Adipocyte (in vitro differentiated cells): ENCODE measurements at regions not wholly inside any gene's neighbourhood (a gene's known extent, or its start where the extent isn't known, plus 50 kb on each side); places are given as distances from the start of the nearest gene placed in this dataset.

Experiments
- DNase-seq: peaks from one replicate; pipeline ENCODE4 v3.0.0-alpha.2; 2015; ENCODE audit warnings: low read depth
- H3K27me3 ChIP-seq: replicated peaks from 2 replicates; pipeline ENCODE4 v1.7.0; 2013; ENCODE audit warnings: mild to moderate bottlenecking, low read length, moderate library complexity; ENCODE audit not compliant: control insufficient read depth, insufficient read depth
- H3K36me3 ChIP-seq: 2 replicates; pipeline ENCODE4 v1.7.0; 2013; ENCODE audit warnings: low read length, mild to moderate bottlenecking, moderate library complexity; ENCODE audit not compliant: control insufficient read depth, insufficient read depth, severe bottlenecking
- H3K4me1 ChIP-seq: 2 replicates; pipeline ENCODE4 v1.7.0; 2013; ENCODE audit warnings: mild to moderate bottlenecking, low read length, moderate library complexity; ENCODE audit not compliant: control insufficient read depth, insufficient read depth
- H3K4me3 ChIP-seq: 2 replicates; pipeline ENCODE4 v1.7.0; 2013; ENCODE audit warnings: mild to moderate bottlenecking, low read length, moderate library complexity
- H3K9ac ChIP-seq: 2 replicates; pipeline ENCODE4 v1.7.0; 2013; ENCODE audit warnings: mild to moderate bottlenecking, low read length, moderate library complexity
- H3K9me3 ChIP-seq: 2 replicates; pipeline ENCODE4 v1.7.0; 2013; ENCODE audit warnings: mild to moderate bottlenecking, low read length, moderate library complexity; ENCODE audit not compliant: control insufficient read depth

GRCh38 chr2:43171789-43172188 lies 54.6 kb downstream of the ZFP36L2 start:
- no peaks in the 10 kb centered on the region for H3K27me3 ChIP-seq
- H3K4me1 ChIP-seq: peaks cover 9% of the 10 kb centered on the region
- H3K36me3 ChIP-seq: no peaks in the 10 kb centered on the region
- peak; percentile 42 for DNase-seq
- H3K9me3 ChIP-seq: peaks cover 24% of the 10 kb centered on the region
- H3K9ac ChIP-seq: no peak overlapping the region
- H3K4me3 ChIP-seq: no peak overlapping the region

- H3K9ac ChIP-seq: no peak overlapping the region
- H3K9me3 ChIP-seq: peaks cover 14% of the 10 kb centered on the region
- H3K4me1 ChIP-seq: peaks cover 9% of the 10 kb centered on the region
- no peaks in the 10 kb centered on the region for H3K36me3 ChIP-seq
- H3K27me3 ChIP-seq: no peaks in the 10 kb centered on the region
- DNase-seq: no peak
- no peak overlapping the region for H3K4me3 ChIP-seq
Observed at GRCh38 chr2:43170405-43171105, 55.9 kb downstream of the ZFP36L2 start.

GRCh38 chr2:43169987-43170386 lies 56.4 kb downstream of the ZFP36L2 start:
- Histone ChIP-seq H3K4me3 (no peak overlapping the region), H3K27me3 (no peaks in the 10 kb centered on the region), H3K4me1 (peaks cover 9% of the 10 kb centered on the region), H3K9me3 (peaks cover 8% of the 10 kb centered on the region), H3K9ac (no peak overlapping the region), H3K36me3 (no peaks in the 10 kb centered on the region)
- no peak for DNase-seq

- peaks cover 1% of the 10 kb centered on the region for H3K9me3 ChIP-seq
- DNase-seq: no peak
- H3K4me3 ChIP-seq: no peak overlapping the region
- H3K27me3 ChIP-seq: no peaks in the 10 kb centered on the region
- no peaks in the 10 kb centered on the region for H3K36me3 ChIP-seq
- H3K4me1 ChIP-seq: peaks cover 9% of the 10 kb centered on the region
- H3K9ac ChIP-seq: peak overlapping the region; percentile 57
Observed at GRCh38 chr2:43169099-43169945, 57.1 kb downstream of the ZFP36L2 start.

DNA sequence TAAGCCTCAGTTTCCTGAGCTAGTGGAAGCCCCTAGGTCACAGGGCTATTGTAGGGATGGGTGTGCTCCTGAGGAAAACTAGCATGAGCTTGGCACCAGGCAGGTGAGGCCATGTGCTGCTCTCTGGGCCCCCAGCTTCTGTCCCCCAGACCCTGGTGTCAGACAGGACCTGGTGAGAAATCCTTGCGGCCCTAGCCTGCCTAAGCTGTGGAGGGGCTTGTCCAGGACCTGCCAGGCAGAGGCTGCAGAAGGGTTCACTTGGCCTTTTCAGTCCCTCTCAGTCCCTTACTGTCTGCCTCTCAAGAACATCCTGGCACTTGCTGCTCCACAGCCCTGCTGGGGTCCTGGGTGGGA lies 58.4 kb downstream of the ZFP36L2 start:
- Histone ChIP-seq H3K4me3 (no peak overlapping the region), H3K36me3 (no peaks in the 10 kb centered on the region), H3K27me3 (no peaks in the 10 kb centered on the region), H3K9me3 (no peaks in the 10 kb centered on the region), H3K9ac (no peak overlapping the region), H3K4me1 (peaks cover 9% of the 10 kb centered on the region)
- DNase-seq: no peak

DNA sequence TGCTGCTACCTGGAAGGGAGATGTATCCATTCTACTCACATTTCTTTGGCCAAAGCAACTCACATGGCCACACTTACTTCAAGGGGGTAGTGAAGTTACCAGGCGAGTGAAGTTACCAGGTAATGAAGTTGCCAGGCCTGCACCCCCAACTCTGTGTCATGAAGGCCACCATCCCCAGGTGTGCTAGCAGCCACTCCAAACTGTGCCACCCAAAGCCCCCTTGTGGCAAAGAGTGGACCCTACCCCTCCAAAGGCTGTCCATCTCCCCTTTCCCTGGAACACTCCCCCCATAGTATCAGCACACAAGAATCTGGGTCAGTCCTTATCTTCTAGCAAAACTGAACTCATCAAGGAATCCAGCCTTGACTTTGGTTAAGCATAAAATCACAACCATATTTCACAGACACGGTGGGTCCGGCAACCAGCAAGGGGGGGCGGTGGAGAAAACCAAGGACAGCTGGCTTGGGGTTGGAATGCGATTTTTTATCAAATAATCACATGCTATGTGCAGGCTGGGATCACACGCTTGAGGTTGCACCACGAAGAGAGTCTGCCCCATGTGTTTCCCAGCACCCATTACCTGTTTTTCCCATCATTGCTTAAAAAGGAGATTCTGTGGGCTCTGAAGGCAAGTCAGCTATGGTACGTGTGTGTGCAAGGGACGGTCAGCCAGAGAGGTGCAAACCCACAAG lies 60.9 kb downstream of the ZFP36L2 start:
- DNase-seq: no peak
- Histone ChIP-seq H3K9me3 (no peaks in the 10 kb centered on the region), H3K27me3 (no peaks in the 10 kb centered on the region), H3K4me3 (no peak overlapping the region), H3K36me3 (no peaks in the 10 kb centered on the region), H3K4me1 (peaks cover 9% of the 10 kb centered on the region), H3K9ac (no peak overlapping the region)

DNA sequence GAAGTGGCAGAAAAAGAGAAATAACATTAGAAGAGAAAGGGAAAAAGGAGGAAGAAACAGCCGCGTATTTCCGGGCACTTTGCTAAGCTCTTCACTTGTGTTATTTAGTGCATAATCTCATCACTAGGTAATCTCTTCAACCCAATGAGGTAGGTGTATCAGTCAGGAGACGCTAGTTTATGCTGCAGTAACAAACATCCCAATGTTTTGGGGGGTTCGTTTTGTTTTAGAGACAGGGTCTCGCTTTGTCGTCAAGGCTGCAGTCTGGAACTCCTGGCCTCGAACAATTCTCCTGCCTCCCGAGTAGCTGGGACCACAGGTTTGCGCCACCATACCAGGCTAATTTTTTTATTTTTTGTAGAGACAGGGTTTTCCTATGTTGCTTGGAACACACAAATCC lies 61.7 kb downstream of the ZFP36L2 start:
- Histone ChIP-seq H3K4me1 (peaks cover 10% of the 10 kb centered on the region), H3K27me3 (no peaks in the 10 kb centered on the region), H3K36me3 (no peaks in the 10 kb centered on the region), H3K9ac (no peak overlapping the region), H3K4me3 (no peak overlapping the region), H3K9me3 (no peaks in the 10 kb centered on the region)
- DNase-seq: no peak

GRCh38 chr2:43163584-43164270 lies 62.7 kb downstream of the ZFP36L2 start:
- Histone ChIP-seq H3K9ac (no peak overlapping the region), H3K4me3 (no peak overlapping the region), H3K4me1 (peaks cover 15% of the 10 kb centered on the region), H3K27me3 (no peaks in the 10 kb centered on the region), H3K36me3 (no peaks in the 10 kb centered on the region), H3K9me3 (no peaks in the 10 kb centered on the region)
- DNase-seq: no peak

GRCh38 chr2:43162511-43162776 lies 64.0 kb downstream of the ZFP36L2 start:
- no peaks in the 10 kb centered on the region for H3K36me3 ChIP-seq
- H3K9me3 ChIP-seq: no peaks in the 10 kb centered on the region
- no peak overlapping the region for H3K9ac ChIP-seq
- H3K4me3 ChIP-seq: no peak overlapping the region
- peaks cover 24% of the 10 kb centered on the region for H3K4me1 ChIP-seq
- DNase-seq: no peak
- H3K27me3 ChIP-seq: no peaks in the 10 kb centered on the region

DNA sequence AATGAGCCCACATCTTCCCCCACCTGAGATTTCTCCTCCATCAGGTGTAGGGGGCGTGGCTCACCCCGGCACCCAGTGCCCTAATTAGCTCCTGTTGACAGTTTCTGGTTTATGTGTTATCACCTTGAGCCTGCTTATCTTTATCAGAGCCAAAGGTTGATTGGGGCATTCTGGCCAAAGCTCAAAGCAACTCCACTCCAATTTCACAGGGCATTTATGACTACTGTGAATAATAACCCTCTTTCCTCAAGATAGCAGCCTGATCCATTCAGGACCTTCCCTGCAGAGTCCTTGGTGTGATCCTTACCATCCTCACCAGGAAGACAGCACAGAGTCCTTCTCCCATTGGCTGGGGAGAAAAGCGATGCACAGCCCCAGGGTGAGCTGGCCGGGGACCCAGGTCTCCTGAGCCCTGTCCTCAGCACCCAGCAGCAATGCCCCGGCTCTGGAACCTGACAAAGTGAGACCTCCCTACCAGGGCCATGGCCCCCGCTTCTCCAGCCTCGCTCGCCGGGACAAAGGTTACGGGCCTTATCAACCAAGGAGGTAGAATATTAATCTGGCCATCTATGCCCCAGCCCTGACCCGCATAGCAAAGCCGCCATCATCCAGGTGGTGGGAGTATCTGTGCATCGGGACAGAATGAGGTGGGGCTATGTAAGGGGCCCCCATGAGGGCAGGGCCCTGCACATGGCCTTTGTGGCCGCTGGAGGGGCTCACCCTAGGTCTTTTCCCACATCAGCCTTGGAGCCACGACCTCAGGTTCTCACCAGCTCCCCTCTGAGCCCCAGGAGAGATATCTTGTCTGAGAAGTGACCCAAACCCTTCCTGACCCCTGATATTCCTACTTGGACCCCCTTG lies 64.5 kb downstream of the ZFP36L2 start:
- Histone ChIP-seq H3K9ac (no peak overlapping the region), H3K4me1 (peaks cover 27% of the 10 kb centered on the region), H3K27me3 (no peaks in the 10 kb centered on the region), H3K4me3 (no peak overlapping the region), H3K36me3 (no peaks in the 10 kb centered on the region), H3K9me3 (no peaks in the 10 kb centered on the region)
- DNase-seq: no peak
